Caco-2 (cell line): ENCODE measurements at regions not wholly inside any gene's neighbourhood (a gene's known extent, or its start where the extent isn't known, plus 50 kb on each side); places are given as distances from the start of the nearest gene placed in this dataset.

Source experiments
- BruUV-seq: library from RNA; stranded (reverse); fragments of 400-500 nt; replicated peaks from 2 replicates; lab custom pipeline; 2021; lab: Mats Ljungman, UMichigan
- CTCF ChIA-PET: fragments of 300-600 bp; sonication (Branson Sonifier 250); formaldehyde crosslinking; loops from one replicate; lab custom pipeline; 2022; ENCODE audit warnings: antibody characterized with exemption; lab: Charles Lee
- POLR2A ChIA-PET: fragments of 300-600 bp; sonication (Branson Sonifier 250); formaldehyde crosslinking; loops from one replicate; lab custom pipeline; 2022; ENCODE audit warnings: antibody characterized with exemption; lab: Charles Lee
- DNase-seq, 2 experiments: peaks; one replicate each; pipeline versions ENCODE4 v3.0.0 to v3.0.0-alpha.2; 2020 to 2022
- H3K27me3 ChIP-seq: replicated peaks from 2 replicates; pipeline ENCODE4 v1.6.0; 2011; ENCODE audit warnings: low read length; ENCODE audit not compliant: control insufficient read depth, insufficient read depth
- H3K36me3 ChIP-seq: 2 replicates; pipeline ENCODE4 v1.5.1; 2011; ENCODE audit warnings: low read length; ENCODE audit not compliant: control insufficient read depth, insufficient read depth
- H3K4me1 ChIP-seq: fragments of 250-450 bp; sonication (Bioruptor Pico); 2 replicates; pipeline ENCODE4 v1.5.1; 2020; ENCODE audit warnings: mild to moderate bottlenecking
- H3K4me3 ChIP-seq: 2 replicates; pipeline ENCODE4 v1.5.1; 2011; ENCODE audit warnings: low read depth, mild to moderate bottlenecking, control low read depth, low read length
- H3K9me3 ChIP-seq: fragments of 250-450 bp; sonication (Bioruptor Pico); 2 replicates; pipeline ENCODE4 v1.5.1; 2020; ENCODE audit warnings: mild to moderate bottlenecking, moderate library complexity
- H3K27ac Mint-ChIP-seq: one replicate; pipeline ENCODE4 v1.8.0; 2022; ENCODE audit warnings: mixed read lengths; ENCODE audit not compliant: unreplicated experiment
- H3K27me3 Mint-ChIP-seq: one replicate; pipeline ENCODE4 v1.8.0; 2022; ENCODE audit warnings: mixed read lengths; ENCODE audit not compliant: insufficient read depth, unreplicated experiment
- H3K36me3 Mint-ChIP-seq: one replicate; pipeline ENCODE4 v1.8.0; 2022; ENCODE audit warnings: mild to moderate bottlenecking, mixed read lengths; ENCODE audit not compliant: insufficient read depth, unreplicated experiment
- H3K4me1 Mint-ChIP-seq: one replicate; pipeline ENCODE4 v1.8.0; 2022; ENCODE audit warnings: low read depth, mixed read lengths; ENCODE audit not compliant: unreplicated experiment
- H3K4me3 Mint-ChIP-seq: one replicate; pipeline ENCODE4 v1.8.0; 2022; ENCODE audit warnings: mild to moderate bottlenecking, moderate library complexity, mixed read lengths; ENCODE audit not compliant: unreplicated experiment
- H3K9me3 Mint-ChIP-seq: one replicate; pipeline ENCODE4 v1.8.0; 2022; ENCODE audit warnings: mixed read lengths; ENCODE audit not compliant: unreplicated experiment
- CTCF ChIP-seq, 2 experiments: fragments of 200-600 bp in 1 of 2; IDR thresholded peaks; 1 replicate in 1 of 2; 2 replicates in 1 of 2; pipeline versions ENCODE4 v1.5.1 to v1.8.0; 2011 to 2022; ENCODE audit warnings: antibody characterized with exemption in 1 of 2, control low read depth in 1 of 2, inconsistent platforms in 1 of 2, low read depth in 1 of 2, low read length in 1 of 2, mild to moderate bottlenecking in 1 of 2, moderate library complexity in 1 of 2; ENCODE audit not compliant: insufficient read depth in 1 of 2, severe bottlenecking in 1 of 2, unreplicated experiment in 1 of 2
- intact Hi-C: fragments of 100-400 bp; cut with micrococcal nuclease; formaldehyde crosslinking; loops from one replicate; pipeline ENCODE4 v1.10.0; 2022; ENCODE audit not compliant: unreplicated experiment

GRCh38 chr3:89974903-89975519, 867.6 kb downstream of the EPHA3 start:
- Histone ChIP-seq H3K4me1 (no peaks in the 10 kb centered on the region), H3K4me3 (no peak overlapping the region), H3K27me3 (no peaks in the 10 kb centered on the region), H3K36me3 (no peaks in the 10 kb centered on the region), H3K9me3 (0 out of 2 replicates have a peak, but pooled peaks cover 3% of the 10 kb centered on the region)
- H3K4me3 Mint-ChIP-seq, result no peak overlapping the region
- no peaks in the 10 kb centered on the region for H3K36me3 Mint-ChIP-seq
- ChIA-PET CTCF (no interaction called here), POLR2A (no interaction called here)
- BruUV-seq, result no TSS peak
- no peaks in the 10 kb centered on the region for H3K9me3 Mint-ChIP-seq
- no peaks in the 10 kb centered on the region for H3K27me3 Mint-ChIP-seq
- DNase-seq, result no peak
- H3K4me1 Mint-ChIP-seq, result no peaks in the 10 kb centered on the region
- intact Hi-C loops, result loop anchor here (10.0 kb wide), 2 partner anchors 60 to 120 kb away; no protein-coding TSS in a partner anchor
- H3K27ac Mint-ChIP-seq, result no peak overlapping the region
- no peak for TF ChIP-seq CTCF (IDR thresholded peaks at IDR 0.05; ENCODE audit: insufficient read depth in 1 of 2, low read depth in 1 of 2, low read length in 1 of 2, severe bottlenecking in 1 of 2, unreplicated experiment in 1 of 2)

- POLR2A ChIA-PET, result no interaction called here
- no peak overlapping the region for H3K4me3 ChIP-seq
- intact Hi-C loops, result no loop called here
- CTCF ChIA-PET, result no interaction called here
- H3K27me3 ChIP-seq, result no peaks in the 10 kb centered on the region
- H3K4me1 ChIP-seq, result no peaks in the 10 kb centered on the region
- H3K36me3 Mint-ChIP-seq, result no peaks in the 10 kb centered on the region
- H3K27ac Mint-ChIP-seq, result no peak overlapping the region
- no peaks in the 10 kb centered on the region for H3K27me3 Mint-ChIP-seq
- no peak for DNase-seq
- peaks cover 11% of the 10 kb centered on the region for H3K9me3 Mint-ChIP-seq
- no peaks in the 10 kb centered on the region for H3K9me3 ChIP-seq
- no peaks in the 10 kb centered on the region for H3K4me1 Mint-ChIP-seq
- no peaks in the 10 kb centered on the region for H3K36me3 ChIP-seq
- no TSS peak for BruUV-seq
- TF ChIP-seq CTCF (IDR thresholded peaks at IDR 0.05; ENCODE audit: insufficient read depth in 1 of 2, low read depth in 1 of 2, low read length in 1 of 2, severe bottlenecking in 1 of 2, unreplicated experiment in 1 of 2), result no peak
- no peak overlapping the region for H3K4me3 Mint-ChIP-seq
Measured at GRCh38 chr3:89983449-89983848, 876.0 kb downstream of the EPHA3 start.

- DNase-seq, result no peak
- intact Hi-C loops, result no loop called here
- Mint-ChIP-seq H3K27ac (no peak overlapping the region), H3K27me3 (no peaks in the 10 kb centered on the region), H3K36me3 (no peaks in the 10 kb centered on the region), H3K4me3 (no peak overlapping the region), H3K4me1 (peaks cover 5% of the 10 kb centered on the region), H3K9me3 (no peaks in the 10 kb centered on the region)
- no peak for TF ChIP-seq CTCF (IDR thresholded peaks at IDR 0.05; ENCODE audit: insufficient read depth in 1 of 2, low read depth in 1 of 2, low read length in 1 of 2, severe bottlenecking in 1 of 2, unreplicated experiment in 1 of 2)
- H3K27me3 ChIP-seq, result no peaks in the 10 kb centered on the region
- H3K4me1 ChIP-seq, result peaks cover 2% of the 10 kb centered on the region; the same call in 1 of the 2 replicates
- H3K4me3 ChIP-seq, result no peak overlapping the region
- ChIA-PET CTCF (no interaction called here), POLR2A (no interaction called here)
- no peaks in the 10 kb centered on the region for H3K9me3 ChIP-seq
- no peaks in the 10 kb centered on the region for H3K36me3 ChIP-seq
- BruUV-seq, result no TSS peak
Measured at GRCh38 chr3:90005281-90005847, 897.9 kb downstream of the EPHA3 start.
